ENCODE measurements at regions not wholly inside any gene's neighbourhood (a gene's known extent, or its start where the extent isn't known, plus 50 kb on each side); places are given as distances from the start of the nearest gene placed in this dataset.

DNA sequence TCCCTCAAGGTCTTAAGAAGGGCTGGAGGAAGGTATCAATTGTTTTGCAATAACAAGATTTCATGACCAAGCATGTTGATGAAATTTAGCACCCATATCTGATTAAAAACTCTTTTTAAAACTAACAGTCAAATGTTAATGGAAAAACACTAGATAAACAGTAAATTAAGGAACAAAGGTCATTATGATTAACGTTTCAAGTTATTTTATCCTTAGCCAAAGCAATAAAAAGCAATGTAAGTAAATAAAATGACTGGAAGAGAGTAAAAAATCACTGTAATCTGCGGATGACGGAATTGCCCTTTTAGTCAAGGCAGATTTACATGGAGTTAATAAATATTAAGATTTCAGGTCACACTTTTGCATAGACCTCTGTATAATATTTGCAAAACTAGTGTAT, 179.5 kb upstream of the KLF6 start:
- DNase-seq (ENCODE audit: low read depth), result no peak
- H3K4me3 ChIP-seq (ENCODE audit: low read length), result no peak overlapping the region
- TF ChIP-seq, protein P1, sequence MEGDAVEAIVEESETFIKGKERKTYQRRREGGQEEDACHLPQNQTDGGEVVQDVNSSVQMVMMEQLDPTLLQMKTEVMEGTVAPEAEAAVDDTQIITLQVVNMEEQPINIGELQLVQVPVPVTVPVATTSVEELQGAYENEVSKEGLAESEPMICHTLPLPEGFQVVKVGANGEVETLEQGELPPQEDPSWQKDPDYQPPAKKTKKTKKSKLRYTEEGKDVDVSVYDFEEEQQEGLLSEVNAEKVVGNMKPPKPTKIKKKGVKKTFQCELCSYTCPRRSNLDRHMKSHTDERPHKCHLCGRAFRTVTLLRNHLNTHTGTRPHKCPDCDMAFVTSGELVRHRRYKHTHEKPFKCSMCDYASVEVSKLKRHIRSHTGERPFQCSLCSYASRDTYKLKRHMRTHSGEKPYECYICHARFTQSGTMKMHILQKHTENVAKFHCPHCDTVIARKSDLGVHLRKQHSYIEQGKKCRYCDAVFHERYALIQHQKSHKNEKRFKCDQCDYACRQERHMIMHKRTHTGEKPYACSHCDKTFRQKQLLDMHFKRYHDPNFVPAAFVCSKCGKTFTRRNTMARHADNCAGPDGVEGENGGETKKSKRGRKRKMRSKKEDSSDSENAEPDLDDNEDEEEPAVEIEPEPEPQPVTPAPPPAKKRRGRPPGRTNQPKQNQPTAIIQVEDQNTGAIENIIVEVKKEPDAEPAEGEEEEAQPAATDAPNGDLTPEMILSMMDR (IDR thresholded peaks at IDR 0.05; ENCODE audit: insufficient read depth, low read depth, low read length, missing control alignments), result no peak

DNA sequence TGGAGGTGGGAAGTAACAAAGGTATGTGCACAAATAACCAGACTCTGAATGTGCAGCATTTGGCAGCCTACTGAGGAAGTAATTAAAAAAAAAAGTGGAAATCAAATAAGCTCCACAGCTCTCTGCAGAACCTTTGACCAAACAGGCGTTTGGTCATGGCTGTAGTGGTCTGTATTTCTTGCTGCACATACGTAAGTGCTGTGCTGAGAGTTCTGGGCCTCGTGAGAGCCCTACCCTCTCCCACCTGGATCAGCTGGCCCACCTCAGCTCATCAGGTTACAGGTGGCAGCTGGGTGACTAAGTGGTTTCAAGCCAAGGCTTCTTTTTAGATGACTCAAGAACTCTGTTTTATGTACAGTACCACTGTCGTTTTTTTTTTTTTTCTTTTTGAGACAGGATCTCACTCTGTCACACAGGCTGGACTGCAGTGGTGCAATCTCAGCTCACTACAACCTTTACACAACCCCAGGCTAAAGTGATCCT, 178.2 kb upstream of the KLF6 start:
- TF ChIP-seq, protein P1 (IDR thresholded peaks at IDR 0.05; ENCODE audit: insufficient read depth, low read depth, low read length, missing control alignments), result no peak
- DNase-seq (ENCODE audit: low read depth), result peak; percentile 78
- H3K4me3 ChIP-seq (ENCODE audit: low read length), result no peak overlapping the region

DNA sequence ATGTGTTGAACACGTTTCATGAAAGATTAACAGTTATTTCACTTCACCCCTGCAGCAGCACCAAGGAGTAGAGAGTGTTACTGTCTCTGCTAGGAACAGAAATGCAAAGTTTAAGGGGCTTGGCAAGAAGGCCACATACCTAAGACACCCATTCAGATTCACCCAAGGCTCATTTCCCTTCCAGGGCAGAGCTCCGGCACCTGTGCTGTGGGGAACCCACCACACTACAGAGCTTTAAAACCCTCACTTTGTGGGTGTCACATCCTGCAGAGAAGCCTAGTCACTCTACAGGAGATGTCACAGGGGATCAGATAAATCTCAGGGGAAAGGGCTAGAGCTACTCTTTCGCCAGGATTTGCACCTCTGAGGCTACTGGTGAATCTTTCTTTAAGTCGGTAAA, 176.1 kb upstream of the KLF6 start:
- no peak overlapping the region for H3K4me3 ChIP-seq (ENCODE audit: low read length)
- no peak for DNase-seq (ENCODE audit: low read depth)
- TF ChIP-seq, protein P1 (IDR thresholded peaks at IDR 0.05; ENCODE audit: insufficient read depth, low read depth, low read length, missing control alignments), result no peak

DNA sequence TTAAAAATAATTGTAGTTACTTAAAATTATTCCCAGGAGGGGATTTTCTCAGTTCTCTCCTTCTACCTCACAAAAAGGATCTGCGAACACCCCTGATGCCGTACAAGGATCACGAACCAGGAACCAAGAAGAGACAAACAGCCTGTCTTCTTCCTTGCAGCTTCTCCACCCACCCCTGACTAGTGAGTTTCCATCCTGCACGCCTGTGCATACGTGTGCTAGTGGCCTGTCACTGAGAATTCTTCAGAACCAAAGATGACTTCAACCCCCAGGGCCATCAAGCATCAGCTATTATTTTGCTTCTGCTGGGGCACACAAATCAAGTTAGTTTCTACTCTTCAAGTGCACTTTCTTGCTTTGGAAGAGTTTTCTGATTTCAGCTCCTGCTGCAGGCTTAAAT, 175.5 kb upstream of the KLF6 start:
- no peak overlapping the region for H3K4me3 ChIP-seq (ENCODE audit: low read length)
- TF ChIP-seq, protein P1 (IDR thresholded peaks at IDR 0.05; ENCODE audit: insufficient read depth, low read depth, low read length, missing control alignments), result no peak
- no peak for DNase-seq (ENCODE audit: low read depth)

DNA sequence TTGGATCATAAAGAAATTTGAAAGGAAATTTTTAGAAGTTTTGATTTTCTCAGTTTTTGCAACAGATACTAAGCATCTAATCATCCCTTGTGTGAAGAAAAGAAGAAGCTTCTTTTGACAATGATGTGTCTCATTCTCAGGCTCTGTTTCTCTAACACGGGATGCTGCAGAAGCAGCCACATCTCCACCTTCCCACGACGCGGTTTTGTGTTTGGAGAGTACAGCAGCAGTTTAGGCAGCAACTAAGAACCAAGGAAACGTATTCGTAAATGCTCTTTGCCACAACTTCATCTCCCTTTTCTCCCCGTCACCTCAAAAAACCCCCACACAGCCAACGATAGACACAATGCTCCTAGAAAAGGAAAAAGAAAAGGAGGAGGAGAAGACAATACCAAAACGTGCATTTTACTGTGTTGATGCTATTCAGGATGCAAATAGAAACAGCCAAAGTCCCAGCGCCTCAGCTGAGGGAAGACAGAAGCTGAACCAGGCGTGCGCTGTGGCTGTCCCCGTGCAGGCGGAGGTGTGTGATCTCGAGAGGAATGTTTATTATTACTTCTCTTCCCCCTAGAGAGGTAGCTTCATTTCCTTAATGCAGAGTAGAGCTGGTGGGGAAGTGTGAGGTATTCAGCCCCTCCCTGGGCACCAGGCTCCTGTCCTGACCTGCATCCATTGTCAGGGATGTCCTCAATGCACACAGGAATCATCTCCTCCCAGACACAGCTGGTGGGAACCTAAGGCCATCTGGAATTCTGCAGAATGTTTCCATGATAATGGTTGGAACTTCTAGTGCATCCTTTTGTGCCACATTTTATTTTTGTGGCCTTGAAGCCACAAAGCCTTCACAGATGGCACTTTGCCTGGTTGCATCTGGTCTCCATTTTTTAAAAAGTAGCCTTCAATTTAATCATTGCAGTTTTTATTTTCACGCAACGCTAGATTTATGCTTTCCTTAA, 174.6 kb upstream of the KLF6 start:
- no peak for DNase-seq (ENCODE audit: low read depth)
- TF ChIP-seq, protein P1 (IDR thresholded peaks at IDR 0.05; ENCODE audit: insufficient read depth, low read depth, low read length, missing control alignments), result no peak
- no peak overlapping the region for H3K4me3 ChIP-seq (ENCODE audit: low read length)

DNA sequence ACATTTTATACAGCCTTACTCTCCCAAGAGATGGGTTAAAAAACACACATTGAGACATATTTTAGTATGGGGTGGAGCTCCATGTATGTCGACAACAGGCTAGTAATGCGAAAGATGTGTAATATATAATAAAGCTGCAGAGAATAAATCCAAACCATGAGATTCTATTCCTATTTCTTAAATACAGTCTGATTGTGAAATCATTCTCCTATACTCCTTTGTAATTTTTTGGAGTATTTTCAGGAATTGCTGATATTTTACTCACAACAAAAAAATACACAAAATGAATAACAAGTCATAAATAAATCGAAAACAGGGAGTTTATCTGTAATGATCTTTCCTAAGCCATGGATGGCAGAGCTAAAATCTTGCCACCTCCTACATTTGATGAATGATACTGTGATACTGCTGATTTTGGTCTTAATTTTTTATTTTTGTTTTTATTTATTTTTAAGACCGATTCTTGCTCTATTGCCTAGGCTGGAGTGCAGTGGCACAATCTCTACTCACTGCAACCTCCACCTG, 173.5 kb upstream of the KLF6 start:
- DNase-seq (ENCODE audit: low read depth), result no peak
- no peak overlapping the region for H3K4me3 ChIP-seq (ENCODE audit: low read length)
- TF ChIP-seq, protein P1 (IDR thresholded peaks at IDR 0.05; ENCODE audit: insufficient read depth, low read depth, low read length, missing control alignments), result no peak
